CD14-positive monocyte (primary cell): ENCODE measurements at regions not wholly inside any gene's neighbourhood (a gene's known extent, or its start where the extent isn't known, plus 50 kb on each side); places are given as distances from the start of the nearest gene placed in this dataset.

ENCODE experiments used
- DNase-seq, 3 donors: peaks; one replicate each; pipeline ENCODE4 v3.0.0-alpha.2; 2011 to 2022
- H2AFZ ChIP-seq: 2 replicates; pipeline ENCODE4 v1.6.0; 2012; ENCODE audit warnings: mild to moderate bottlenecking, low read depth, low read length, inconsistent platforms; ENCODE audit not compliant: insufficient read depth, poor library complexity, severe bottlenecking
- H3K27ac ChIP-seq, 2 donors: 1 replicate in 1 of 2; 2 replicates in 1 of 2; pipeline ENCODE4 v1.5.1; 2012 to 2013; ENCODE audit warnings: low read length in 2 of 2, control low read depth in 1 of 2, inconsistent platforms in 1 of 2, low read depth in 1 of 2, mild to moderate bottlenecking in 1 of 2
- H3K27me3 ChIP-seq, 2 donors: one replicate each; pipeline versions ENCODE4 v1.6.0 to v1.6.1; 2011 to 2013; ENCODE audit warnings: low read length in 2 of 2; ENCODE audit not compliant: control insufficient read depth in 2 of 2, insufficient read depth in 2 of 2
- H3K36me3 ChIP-seq, 2 donors: replicated peaks in 1 of 2; 1 replicate in 1 of 2; 2 replicates in 1 of 2; pipeline versions ENCODE4 v1.5.1 to v1.6.1; 2012 to 2013; ENCODE audit warnings: low read length in 2 of 2, control low read depth in 1 of 2, inconsistent platforms in 1 of 2, mild to moderate bottlenecking in 1 of 2; ENCODE audit not compliant: insufficient read depth in 2 of 2, control insufficient read depth in 1 of 2
- H3K4me1 ChIP-seq, 2 donors: 1 replicate in 1 of 2; 2 replicates in 1 of 2; pipeline versions ENCODE4 v1.5.1 to v1.6.1; 2012 to 2013; ENCODE audit warnings: low read length in 2 of 2, control low read depth in 1 of 2, inconsistent platforms in 1 of 2, mild to moderate bottlenecking in 1 of 2, moderate library complexity in 1 of 2; ENCODE audit not compliant: insufficient read depth in 2 of 2, control insufficient read depth in 1 of 2
- H3K4me2 ChIP-seq: replicated peaks from 2 replicates; pipeline ENCODE3; 2012; ENCODE audit warnings: low read length, moderate library complexity, mild to moderate bottlenecking; ENCODE audit not compliant: poor library complexity, severe bottlenecking; ENCODE audit errors: extremely low read depth
- H3K4me3 ChIP-seq, 3 experiments: fragments of 200-600 bp in 1 of 3; sonication (generic) in 1 of 3; replicated peaks in 1 of 3; 1 replicate in 2 of 3; 2 replicates in 1 of 3; pipeline ENCODE4 v1.5.1; 2011 to 2013; ENCODE audit warnings: low read length in 3 of 3, mild to moderate bottlenecking in 3 of 3, control low read depth in 2 of 3, low read depth in 2 of 3, inconsistent platforms in 1 of 3, moderate library complexity in 1 of 3
- H3K79me2 ChIP-seq: 2 replicates; pipeline ENCODE4 v1.6.0; 2012; ENCODE audit warnings: mild to moderate bottlenecking, control low read depth, inconsistent platforms, low read length, moderate library complexity; ENCODE audit not compliant: insufficient read depth
- H3K9ac ChIP-seq: 2 replicates; pipeline ENCODE4 v1.6.0; 2017; ENCODE audit warnings: low read length, mild to moderate bottlenecking; ENCODE audit not compliant: insufficient read depth, poor library complexity, severe bottlenecking
- H3K9me3 ChIP-seq, 2 donors: replicated peaks in 1 of 2; 1 replicate in 1 of 2; 2 replicates in 1 of 2; pipeline versions ENCODE4 v1.5.1 to v1.6.1; 2012 to 2013; ENCODE audit warnings: low read length in 2 of 2, control low read depth in 1 of 2; ENCODE audit not compliant: control insufficient read depth in 1 of 2, insufficient read depth in 1 of 2
- H4K20me1 ChIP-seq: 2 replicates; pipeline ENCODE4 v1.6.0; 2012; ENCODE audit warnings: mild to moderate bottlenecking, low read length, control low read depth, moderate library complexity; ENCODE audit not compliant: insufficient read depth
- H3K27ac Mint-ChIP-seq, 7 donors: one replicate each; pipeline ENCODE4 v1.8.0; 2020; ENCODE audit warnings: mild to moderate bottlenecking in 7 of 7, mixed read lengths in 7 of 7, moderate library complexity in 6 of 7, inconsistent platforms in 2 of 7
- H3K27me3 Mint-ChIP-seq, 3 donors: one replicate each; pipeline ENCODE4 v1.8.0; 2021 to 2022; ENCODE audit warnings: low read depth in 3 of 3, mild to moderate bottlenecking in 3 of 3, mixed read lengths in 3 of 3, moderate library complexity in 3 of 3, inconsistent platforms in 1 of 3
- H3K36me3 Mint-ChIP-seq, 2 donors: one replicate each; pipeline ENCODE4 v1.8.0; 2020; ENCODE audit warnings: mixed read lengths in 2 of 2, inconsistent platforms in 1 of 2, mild to moderate bottlenecking in 1 of 2
- H3K4me1 Mint-ChIP-seq: one replicate; pipeline ENCODE4 v1.8.0; 2020; ENCODE audit warnings: mild to moderate bottlenecking, mixed read lengths
- H3K4me3 Mint-ChIP-seq, 2 donors: one replicate each; pipeline ENCODE4 v1.8.0; 2020; ENCODE audit warnings: mild to moderate bottlenecking in 2 of 2, mixed read lengths in 2 of 2, moderate library complexity in 1 of 2
- H3K9me3 Mint-ChIP-seq, 7 donors: one replicate each; pipeline ENCODE4 v1.8.0; 2020 to 2022; ENCODE audit warnings: mixed read lengths in 7 of 7, mild to moderate bottlenecking in 6 of 7, moderate library complexity in 6 of 7, inconsistent platforms in 2 of 7
- CTCF ChIP-seq: fragments of 200-600 bp; IDR thresholded peaks from one replicate; pipeline ENCODE4 v1.8.0; 2022; ENCODE audit warnings: antibody characterized with exemption, mild to moderate bottlenecking
- WGBS: methylation state at CpG from one replicate; pipeline ENCODE4 v1.1.5; 2013; ENCODE audit warnings: missing lambda C conversion rate; ENCODE audit not compliant: insufficient coverage; 5-methylcytosine and 5-hydroxymethylcytosine counted together
- intact Hi-C, 2 donors: fragments of 100-400 bp; cut with micrococcal nuclease; formaldehyde crosslinking; loops; one replicate each; pipeline versions ENCODE4 v1.15.0 to v1.15.1; 2023

GRCh38 chrX:143304025-143304424, 213.2 kb downstream of the SPANXN3 start:
- H3K27me3 Mint-ChIP-seq = peaks cover 0 to 2% (median 2%) of the 10 kb centered on the region in 3 donors
- Histone ChIP-seq H3K4me1 (no peaks in the 10 kb centered on the region), H3K9me3 (no peaks in the 10 kb centered on the region), H4K20me1 (no peaks in the 10 kb centered on the region), H2AFZ (no peak overlapping the region), H3K79me2 (no peaks in the 10 kb centered on the region), H3K4me2 (no peak overlapping the region), H3K9ac (no peak overlapping the region), H3K27me3 (no peaks in the 10 kb centered on the region), H3K36me3 (no peaks in the 10 kb centered on the region), H3K4me3 (no peak overlapping the region), H3K27ac (no peak overlapping the region)
- no peak overlapping the region for H3K27ac Mint-ChIP-seq
- DNase-seq = no peak
- H3K36me3 Mint-ChIP-seq = no peaks in the 10 kb centered on the region
- intact Hi-C loops = no loop called here
- no peaks in the 10 kb centered on the region for H3K4me1 Mint-ChIP-seq
- no CpG with 5 or more reads among the region's 2 CpGs for WGBS
- H3K9me3 Mint-ChIP-seq = peaks cover 0 to 3% (median 0%) of the 10 kb centered on the region in 7 donors
- TF ChIP-seq CTCF = no peak
- H3K4me3 Mint-ChIP-seq = no peak overlapping the region

- Histone ChIP-seq H3K27ac (no peak overlapping the region), H3K27me3 (no peaks in the 10 kb centered on the region), H3K9me3 (no peaks in the 10 kb centered on the region), H3K79me2 (no peaks in the 10 kb centered on the region), H3K9ac (no peak overlapping the region), H4K20me1 (no peaks in the 10 kb centered on the region), H3K4me3 (no peak overlapping the region), H2AFZ (no peak overlapping the region), H3K4me2 (no peak overlapping the region), H3K4me1 (no peaks in the 10 kb centered on the region), H3K36me3 (no peaks in the 10 kb centered on the region)
- Mint-ChIP-seq H3K4me1 (no peaks in the 10 kb centered on the region), H3K4me3 (no peak overlapping the region), H3K9me3 (peaks cover 0 to 3% (median 0%) of the 10 kb centered on the region in 7 donors), H3K36me3 (no peaks in the 10 kb centered on the region), H3K27me3 (no peaks in the 10 kb centered on the region), H3K27ac (no peak overlapping the region)
- DNase-seq = no peak
- TF ChIP-seq CTCF = no peak
- WGBS = no CpG with 5 or more reads among the region's 3 CpGs
- intact Hi-C loops = no loop called here
Observed at GRCh38 chrX:143298663-143299241, 218.5 kb downstream of the SPANXN3 start.
